H9 (cell line): ENCODE measurements at regions not wholly inside any gene's neighbourhood (a gene's known extent, or its start where the extent isn't known, plus 50 kb on each side); places are given as distances from the start of the nearest gene placed in this dataset.

Experiments
- DNase-seq: peaks from one replicate; pipeline ENCODE4 v3.0.0-alpha.2; 2017
- H2AFZ ChIP-seq: one replicate; pipeline ENCODE4 v1.6.1; 2013; ENCODE audit warnings: mild to moderate bottlenecking, low read length, control low read depth, moderate library complexity
- H2AK5ac ChIP-seq: 2 replicates; pipeline ENCODE4 v1.6.1; 2013; ENCODE audit warnings: low read length, control low read depth, mixed read lengths; ENCODE audit not compliant: insufficient read length
- H2BK120ac ChIP-seq: one replicate; pipeline ENCODE4 v1.6.1; 2013; ENCODE audit warnings: low read depth, mild to moderate bottlenecking, low read length, control low read depth, inconsistent platforms; ENCODE audit not compliant: poor library complexity, severe bottlenecking
- H2BK12ac ChIP-seq: 2 replicates; pipeline ENCODE4 v1.6.1; 2013; ENCODE audit warnings: low read length, control low read depth, mixed read lengths, low read depth; ENCODE audit not compliant: insufficient read length
- H2BK15ac ChIP-seq: 2 replicates; pipeline ENCODE4 v1.6.1; 2013; ENCODE audit warnings: low read depth, low read length, control low read depth
- H2BK20ac ChIP-seq: one replicate; pipeline ENCODE4 v1.6.1; 2013; ENCODE audit warnings: low read depth, mild to moderate bottlenecking, low read length, control low read depth, inconsistent platforms; ENCODE audit not compliant: poor library complexity, severe bottlenecking
- H2BK5ac ChIP-seq: 2 replicates; pipeline ENCODE4 v1.6.1; 2013; ENCODE audit warnings: low read length, control low read depth, mixed read lengths; ENCODE audit not compliant: insufficient read length
- H3K14ac ChIP-seq: 2 replicates; pipeline ENCODE4 v1.6.1; 2013; ENCODE audit warnings: low read length, control low read depth; ENCODE audit not compliant: insufficient read depth
- H3K18ac ChIP-seq: 2 replicates; pipeline ENCODE4 v1.6.1; 2013; ENCODE audit warnings: low read depth, mild to moderate bottlenecking, mixed read lengths, low read length, control low read depth; ENCODE audit not compliant: insufficient read length
- H3K23ac ChIP-seq: 2 replicates; pipeline ENCODE4 v1.6.1; 2013; ENCODE audit warnings: low read length, control low read depth, mixed read lengths, low read depth; ENCODE audit not compliant: insufficient read length
- H3K23me2 ChIP-seq: 2 replicates; pipeline ENCODE4 v1.6.1; 2013; ENCODE audit warnings: low read depth, mild to moderate bottlenecking, mixed read lengths, low read length, control low read depth; ENCODE audit not compliant: insufficient read length, poor library complexity, severe bottlenecking
- H3K27ac ChIP-seq: 2 replicates; pipeline ENCODE4 v1.5.1; 2013; ENCODE audit warnings: low read length, control low read depth, mixed read lengths, low read depth; ENCODE audit not compliant: insufficient read length
- H3K27me3 ChIP-seq: 2 replicates; pipeline ENCODE4 v1.6.1; 2013; ENCODE audit warnings: low read length, control low read depth, inconsistent platforms; ENCODE audit not compliant: insufficient read depth
- H3K4ac ChIP-seq: 2 replicates; pipeline ENCODE4 v1.6.1; 2013; ENCODE audit warnings: low read depth, mild to moderate bottlenecking, control low read depth, inconsistent platforms, low read length, moderate library complexity
- H3K4me1 ChIP-seq: 2 replicates; pipeline ENCODE4 v1.6.1; 2013; ENCODE audit warnings: low read length, control low read depth, inconsistent platforms; ENCODE audit not compliant: insufficient read depth
- H3K4me2 ChIP-seq: 2 replicates; pipeline ENCODE4 v1.6.1; 2013; ENCODE audit warnings: low read length, control low read depth, mixed read lengths; ENCODE audit not compliant: insufficient read length, insufficient read depth
- H3K56ac ChIP-seq: 2 replicates; pipeline ENCODE4 v1.6.1; 2013; ENCODE audit warnings: low read depth, mild to moderate bottlenecking, mixed read lengths, low read length, control low read depth; ENCODE audit not compliant: insufficient read length
- H3K79me1 ChIP-seq: 2 replicates; pipeline ENCODE4 v1.6.1; 2013; ENCODE audit warnings: low read depth, mild to moderate bottlenecking, moderate library complexity, low read length, control low read depth, inconsistent platforms; ENCODE audit not compliant: insufficient read depth, poor library complexity, severe bottlenecking
- H3K79me2 ChIP-seq: 2 replicates; pipeline ENCODE4 v1.6.1; 2013; ENCODE audit warnings: low read length, control low read depth, inconsistent platforms; ENCODE audit not compliant: insufficient read depth
- H3K9ac ChIP-seq: 2 replicates; pipeline ENCODE4 v1.6.1; 2013; ENCODE audit warnings: low read length, control low read depth, mixed read lengths; ENCODE audit not compliant: insufficient read length; ENCODE audit errors: extremely low read depth
- H3K9me3 ChIP-seq: one replicate; pipeline ENCODE4 v1.6.1; 2013; ENCODE audit warnings: low read depth, low read length, inconsistent platforms; ENCODE audit not compliant: control insufficient read depth
- H3T11ph ChIP-seq: one replicate; pipeline ENCODE4 v1.6.1; 2013; ENCODE audit warnings: mild to moderate bottlenecking, low read length, control low read depth, inconsistent platforms
- H4K20me1 ChIP-seq: one replicate; pipeline ENCODE4 v1.6.1; 2013; ENCODE audit not compliant: control insufficient read depth, insufficient read length, insufficient read depth
- H4K5ac ChIP-seq: 2 replicates; pipeline ENCODE4 v1.6.1; 2013; ENCODE audit warnings: low read depth, mild to moderate bottlenecking, mixed read lengths, low read length, control low read depth; ENCODE audit not compliant: insufficient read length
- H4K8ac ChIP-seq: replicated peaks from 2 replicates; pipeline ENCODE4 v1.6.1; 2013; ENCODE audit warnings: low read length, control low read depth, mixed read lengths, low read depth; ENCODE audit not compliant: insufficient read length
- H4K91ac ChIP-seq: 2 replicates; pipeline ENCODE4 v1.6.1; 2013; ENCODE audit warnings: low read depth, mild to moderate bottlenecking, moderate library complexity, mixed read lengths, low read length, control low read depth; ENCODE audit not compliant: insufficient read length
- H3K27ac Mint-ChIP-seq, 3 experiments: 2 replicates in 2 of 3; 3 replicates in 1 of 3; pipeline ENCODE4 v1.8.0; 2020 to 2021; ENCODE audit warnings: mixed read lengths in 3 of 3, mild to moderate bottlenecking in 1 of 3, moderate library complexity in 1 of 3
- H3K27me3 Mint-ChIP-seq: 2 replicates; pipeline ENCODE4 v1.8.0; 2021; ENCODE audit warnings: low read depth, mild to moderate bottlenecking, moderate library complexity, mixed read lengths
- H3K36me3 Mint-ChIP-seq, 3 experiments: 2 replicates in 2 of 3; 3 replicates in 1 of 3; pipeline ENCODE4 v1.8.0; 2020 to 2021; ENCODE audit warnings: low read depth in 3 of 3, mixed read lengths in 3 of 3; ENCODE audit not compliant: insufficient read depth in 1 of 3
- H3K4me1 Mint-ChIP-seq, 2 experiments: 2 replicates each; pipeline ENCODE4 v1.8.0; 2020; ENCODE audit warnings: mixed read lengths in 2 of 2
- H3K4me3 Mint-ChIP-seq, 2 experiments: 2 replicates in 1 of 2; 3 replicates in 1 of 2; pipeline ENCODE4 v1.8.0; 2020 to 2021; ENCODE audit warnings: mild to moderate bottlenecking in 2 of 2, mixed read lengths in 2 of 2, moderate library complexity in 1 of 2
- H3K9me3 Mint-ChIP-seq, 2 experiments: 2 replicates in 1 of 2; 3 replicates in 1 of 2; pipeline ENCODE4 v1.8.0; 2020; ENCODE audit warnings: mild to moderate bottlenecking in 2 of 2, mixed read lengths in 2 of 2, moderate library complexity in 1 of 2
- WGBS: extraction: QIAGEN DNeasy Blood & Tissue Kit; methylation state at CpG from one replicate; pipeline ENCODE4 v1.1.7; 2013; ENCODE audit warnings: missing lambda C conversion rate, low lambda C conversion rate, mixed read lengths; ENCODE audit not compliant: insufficient read length; ENCODE audit errors: extremely low coverage; 5-methylcytosine and 5-hydroxymethylcytosine counted together
- TF ChIP-seq, protein P1 (sequence below): fragments of 200-600 bp; sonication (generic); conservative IDR thresholded peaks from 3 replicates; pipeline ENCODE4 v1.8.0; 2021; ENCODE audit warnings: antibody characterized with exemption, mild to moderate bottlenecking

GRCh38 chrX:42934020-42934726 is 156.2 kb upstream of the PPP1R2C start:
- Histone ChIP-seq H4K91ac (no peak overlapping the region), H3K9me3 (no peaks in the 10 kb centered on the region), H2BK12ac (no peak overlapping the region), H3K4me1 (no peaks in the 10 kb centered on the region), H3K23ac (no peak overlapping the region), H2BK120ac (no peak overlapping the region), H3K14ac (no peak overlapping the region; the same call in 1 of the 2 replicates), H3K79me2 (no peaks in the 10 kb centered on the region), H4K5ac (no peak overlapping the region), H4K8ac (no peak overlapping the region), H3K4me2 (no peak overlapping the region), H3K9ac (no peak overlapping the region), H2AK5ac (no peak overlapping the region), H2BK5ac (no peak overlapping the region), H3K27ac (no peak overlapping the region), H3K18ac (no peak overlapping the region), H3K27me3 (no peaks in the 10 kb centered on the region), H2BK15ac (no peak overlapping the region), H3T11ph (no peak overlapping the region), H3K79me1 (no peaks in the 10 kb centered on the region), H3K4ac (no peak overlapping the region), H2AFZ (no peak overlapping the region), H3K23me2 (no peaks in the 10 kb centered on the region), H4K20me1 (no peaks in the 10 kb centered on the region), H2BK20ac (no peak overlapping the region), H3K56ac (no peak overlapping the region)
- H3K4me1 Mint-ChIP-seq, result peaks cover 13 to 20% of the 10 kb centered on the region in 2 experiments
- no CpG with 5 or more reads among the region's 5 CpGs for WGBS
- no peak overlapping the region for H3K4me3 Mint-ChIP-seq
- peaks cover 1% of the 10 kb centered on the region; the same call in 1 of the 2 replicates for H3K27me3 Mint-ChIP-seq
- H3K27ac Mint-ChIP-seq, result peak overlapping the region in 1 of 3 experiments; percentile 77; a peak in 2 of 7 replicates
- H3K36me3 Mint-ChIP-seq, result peaks cover 22 to 48% (median 23%) of the 10 kb centered on the region in 3 experiments
- no peak for DNase-seq
- TF ChIP-seq, protein P1, sequence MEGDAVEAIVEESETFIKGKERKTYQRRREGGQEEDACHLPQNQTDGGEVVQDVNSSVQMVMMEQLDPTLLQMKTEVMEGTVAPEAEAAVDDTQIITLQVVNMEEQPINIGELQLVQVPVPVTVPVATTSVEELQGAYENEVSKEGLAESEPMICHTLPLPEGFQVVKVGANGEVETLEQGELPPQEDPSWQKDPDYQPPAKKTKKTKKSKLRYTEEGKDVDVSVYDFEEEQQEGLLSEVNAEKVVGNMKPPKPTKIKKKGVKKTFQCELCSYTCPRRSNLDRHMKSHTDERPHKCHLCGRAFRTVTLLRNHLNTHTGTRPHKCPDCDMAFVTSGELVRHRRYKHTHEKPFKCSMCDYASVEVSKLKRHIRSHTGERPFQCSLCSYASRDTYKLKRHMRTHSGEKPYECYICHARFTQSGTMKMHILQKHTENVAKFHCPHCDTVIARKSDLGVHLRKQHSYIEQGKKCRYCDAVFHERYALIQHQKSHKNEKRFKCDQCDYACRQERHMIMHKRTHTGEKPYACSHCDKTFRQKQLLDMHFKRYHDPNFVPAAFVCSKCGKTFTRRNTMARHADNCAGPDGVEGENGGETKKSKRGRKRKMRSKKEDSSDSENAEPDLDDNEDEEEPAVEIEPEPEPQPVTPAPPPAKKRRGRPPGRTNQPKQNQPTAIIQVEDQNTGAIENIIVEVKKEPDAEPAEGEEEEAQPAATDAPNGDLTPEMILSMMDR, result no peak
- peaks cover 11 to 59% of the 10 kb centered on the region in 2 experiments for H3K9me3 Mint-ChIP-seq
